Caco-2 (cell line): ENCODE measurements at regions not wholly inside any gene's neighbourhood (a gene's known extent, or its start where the extent isn't known, plus 50 kb on each side); places are given as distances from the start of the nearest gene placed in this dataset.

Experiments used
- BruUV-seq: library from RNA; stranded (reverse); fragments of 400-500 nt; replicated peaks from 2 replicates; lab custom pipeline; 2021; lab: Mats Ljungman, UMichigan
- CTCF ChIA-PET: fragments of 300-600 bp; sonication (Branson Sonifier 250); formaldehyde crosslinking; loops from one replicate; lab custom pipeline; 2022; ENCODE audit warnings: antibody characterized with exemption; lab: Charles Lee
- POLR2A ChIA-PET: fragments of 300-600 bp; sonication (Branson Sonifier 250); formaldehyde crosslinking; loops from one replicate; lab custom pipeline; 2022; ENCODE audit warnings: antibody characterized with exemption; lab: Charles Lee
- DNase-seq, 2 experiments: peaks; one replicate each; pipeline versions ENCODE4 v3.0.0 to v3.0.0-alpha.2; 2020 to 2022
- H3K27me3 ChIP-seq: replicated peaks from 2 replicates; pipeline ENCODE4 v1.6.0; 2011; ENCODE audit warnings: low read length; ENCODE audit not compliant: control insufficient read depth, insufficient read depth
- H3K36me3 ChIP-seq: 2 replicates; pipeline ENCODE4 v1.5.1; 2011; ENCODE audit warnings: low read length; ENCODE audit not compliant: control insufficient read depth, insufficient read depth
- H3K4me1 ChIP-seq: fragments of 250-450 bp; sonication (Bioruptor Pico); 2 replicates; pipeline ENCODE4 v1.5.1; 2020; ENCODE audit warnings: mild to moderate bottlenecking
- H3K4me3 ChIP-seq: 2 replicates; pipeline ENCODE4 v1.5.1; 2011; ENCODE audit warnings: low read depth, mild to moderate bottlenecking, control low read depth, low read length
- H3K9me3 ChIP-seq: fragments of 250-450 bp; sonication (Bioruptor Pico); 2 replicates; pipeline ENCODE4 v1.5.1; 2020; ENCODE audit warnings: mild to moderate bottlenecking, moderate library complexity
- H3K27ac Mint-ChIP-seq: one replicate; pipeline ENCODE4 v1.8.0; 2022; ENCODE audit warnings: mixed read lengths; ENCODE audit not compliant: unreplicated experiment
- H3K27me3 Mint-ChIP-seq: one replicate; pipeline ENCODE4 v1.8.0; 2022; ENCODE audit warnings: mixed read lengths; ENCODE audit not compliant: insufficient read depth, unreplicated experiment
- H3K36me3 Mint-ChIP-seq: one replicate; pipeline ENCODE4 v1.8.0; 2022; ENCODE audit warnings: mild to moderate bottlenecking, mixed read lengths; ENCODE audit not compliant: insufficient read depth, unreplicated experiment
- H3K4me1 Mint-ChIP-seq: one replicate; pipeline ENCODE4 v1.8.0; 2022; ENCODE audit warnings: low read depth, mixed read lengths; ENCODE audit not compliant: unreplicated experiment
- H3K4me3 Mint-ChIP-seq: one replicate; pipeline ENCODE4 v1.8.0; 2022; ENCODE audit warnings: mild to moderate bottlenecking, moderate library complexity, mixed read lengths; ENCODE audit not compliant: unreplicated experiment
- H3K9me3 Mint-ChIP-seq: one replicate; pipeline ENCODE4 v1.8.0; 2022; ENCODE audit warnings: mixed read lengths; ENCODE audit not compliant: unreplicated experiment
- CTCF ChIP-seq, 2 experiments: fragments of 200-600 bp in 1 of 2; IDR thresholded peaks; 1 replicate in 1 of 2; 2 replicates in 1 of 2; pipeline versions ENCODE4 v1.5.1 to v1.8.0; 2011 to 2022; ENCODE audit warnings: antibody characterized with exemption in 1 of 2, control low read depth in 1 of 2, inconsistent platforms in 1 of 2, low read depth in 1 of 2, low read length in 1 of 2, mild to moderate bottlenecking in 1 of 2, moderate library complexity in 1 of 2; ENCODE audit not compliant: insufficient read depth in 1 of 2, severe bottlenecking in 1 of 2, unreplicated experiment in 1 of 2
- intact Hi-C: fragments of 100-400 bp; cut with micrococcal nuclease; formaldehyde crosslinking; loops from one replicate; pipeline ENCODE4 v1.10.0; 2022; ENCODE audit not compliant: unreplicated experiment

- peaks cover 16% of the 10 kb centered on the region for H3K9me3 ChIP-seq
- no peak for TF ChIP-seq CTCF (IDR thresholded peaks at IDR 0.05; ENCODE audit: insufficient read depth in 1 of 2, low read depth in 1 of 2, low read length in 1 of 2, severe bottlenecking in 1 of 2, unreplicated experiment in 1 of 2)
- intact Hi-C loops, result no loop called here
- no peaks in the 10 kb centered on the region for H3K4me1 Mint-ChIP-seq
- no peak overlapping the region for H3K4me3 Mint-ChIP-seq
- no TSS peak for BruUV-seq
- ChIA-PET POLR2A (no interaction called here), CTCF (interaction anchor here (0.7 kb wide), 1 partner anchor 57 kb away, joined by 8 read pairs; no protein-coding TSS in a partner anchor)
- peaks cover under 1% of the 10 kb centered on the region for H3K9me3 Mint-ChIP-seq
- H3K4me3 ChIP-seq, result no peak overlapping the region
- no peaks in the 10 kb centered on the region for H3K36me3 Mint-ChIP-seq
- H3K27ac Mint-ChIP-seq, result no peak overlapping the region
- H3K27me3 Mint-ChIP-seq, result no peaks in the 10 kb centered on the region
- H3K36me3 ChIP-seq, result no peaks in the 10 kb centered on the region
- DNase-seq, result peak in 1 of 2 experiments; percentile 11
- H3K4me1 ChIP-seq, result no peaks in the 10 kb centered on the region
- no peaks in the 10 kb centered on the region for H3K27me3 ChIP-seq
These were observed 57.7 kb upstream of the HPCAL1 start for GRCh38 chr2:10245021-10245420.

- no peak overlapping the region for H3K27ac Mint-ChIP-seq
- ChIA-PET POLR2A (no interaction called here), CTCF (interaction anchor here (0.7 kb wide), 1 partner anchor 56 kb away, joined by 8 read pairs; no protein-coding TSS in a partner anchor)
- Histone ChIP-seq H3K9me3 (peaks cover 21% of the 10 kb centered on the region), H3K4me1 (no peaks in the 10 kb centered on the region), H3K4me3 (no peak overlapping the region), H3K36me3 (no peaks in the 10 kb centered on the region), H3K27me3 (no peaks in the 10 kb centered on the region)
- no TSS peak for BruUV-seq
- H3K4me1 Mint-ChIP-seq, result no peaks in the 10 kb centered on the region
- no peak for TF ChIP-seq CTCF (IDR thresholded peaks at IDR 0.05; ENCODE audit: insufficient read depth in 1 of 2, low read depth in 1 of 2, low read length in 1 of 2, severe bottlenecking in 1 of 2, unreplicated experiment in 1 of 2)
- intact Hi-C loops, result no loop called here
- H3K9me3 Mint-ChIP-seq, result peaks cover 7% of the 10 kb centered on the region
- no peaks in the 10 kb centered on the region for H3K27me3 Mint-ChIP-seq
- H3K4me3 Mint-ChIP-seq, result no peak overlapping the region
- peak in 1 of 2 experiments; percentile 16 for DNase-seq
- H3K36me3 Mint-ChIP-seq, result no peaks in the 10 kb centered on the region
These were observed 57.0 kb upstream of the HPCAL1 start for GRCh38 chr2:10245661-10246060.

GRCh38 chr2:10246370-10246769 lies 56.3 kb upstream of the HPCAL1 start:
- intact Hi-C loops, result no loop called here
- ChIA-PET POLR2A (no interaction called here), CTCF (no interaction called here)
- Histone ChIP-seq H3K27me3 (no peaks in the 10 kb centered on the region), H3K4me1 (no peaks in the 10 kb centered on the region), H3K36me3 (no peaks in the 10 kb centered on the region), H3K4me3 (no peak overlapping the region), H3K9me3 (peaks cover 21% of the 10 kb centered on the region)
- DNase-seq, result peak in 1 of 2 experiments; percentile 12
- H3K4me3 Mint-ChIP-seq, result no peak overlapping the region
- no peaks in the 10 kb centered on the region for H3K27me3 Mint-ChIP-seq
- BruUV-seq, result no TSS peak
- H3K27ac Mint-ChIP-seq, result no peak overlapping the region
- no peak for TF ChIP-seq CTCF (IDR thresholded peaks at IDR 0.05; ENCODE audit: insufficient read depth in 1 of 2, low read depth in 1 of 2, low read length in 1 of 2, severe bottlenecking in 1 of 2, unreplicated experiment in 1 of 2)
- H3K4me1 Mint-ChIP-seq, result no peaks in the 10 kb centered on the region
- H3K9me3 Mint-ChIP-seq, result peaks cover 13% of the 10 kb centered on the region
- H3K36me3 Mint-ChIP-seq, result no peaks in the 10 kb centered on the region
